ENCODE measurements at regions not wholly inside any gene's neighbourhood (a gene's known extent, or its start where the extent isn't known, plus 50 kb on each side); places are given as distances from the start of the nearest gene placed in this dataset.

DNA sequence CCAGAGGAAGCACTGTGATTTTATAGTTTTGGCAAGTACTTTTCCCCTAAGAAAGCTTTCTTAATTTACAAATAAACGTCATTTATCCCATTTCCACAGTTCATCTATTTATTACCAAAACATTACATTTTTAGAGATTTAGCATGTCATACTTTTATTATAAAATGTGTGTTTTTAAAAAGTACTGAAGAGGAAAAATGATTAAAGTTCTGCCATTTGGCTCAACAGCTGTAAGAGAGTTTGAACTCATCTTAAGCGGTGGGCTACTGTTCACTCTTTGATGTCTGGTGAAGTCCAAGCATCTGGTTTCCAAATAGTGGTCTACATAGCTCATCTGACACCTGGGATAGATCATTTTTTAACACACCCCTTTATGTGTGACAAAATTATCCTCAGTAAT, 51.3 kb upstream of the TANC1 start:
- Histone ChIP-seq H3K4me1 (ENCODE audit: control insufficient read depth, extremely low read depth, insufficient read depth, low read length) (peaks cover 6% of the 10 kb centered on the region), H3K4me3 (replicated peaks in 1 of 3; ENCODE audit: insufficient read depth in 1 of 3, low read depth in 1 of 3, low read length in 3 of 3) (no peak overlapping the region), H3K9me3 (replicated peaks; ENCODE audit: control insufficient read depth, insufficient read depth, low read length) (no peaks in the 10 kb centered on the region), H3K36me3 (ENCODE audit: control insufficient read depth in 2 of 2, extremely low read depth in 1 of 2, insufficient read depth in 2 of 2, low read length in 2 of 2) (no peaks in the 10 kb centered on the region), H2AFZ (ENCODE audit: low read depth, low read length) (no peak overlapping the region), H3K27ac (ENCODE audit: insufficient read depth, low read depth, low read length) (no peak overlapping the region), H3K9ac (replicated peaks; ENCODE audit: extremely low read depth, insufficient read depth, low read length) (no peak overlapping the region), H3K9me1 (replicated peaks; ENCODE audit: control insufficient read depth, extremely low read depth, insufficient read depth, low read length) (no peaks in the 10 kb centered on the region), H3K27me3 (ENCODE audit: control insufficient read depth in 2 of 2, insufficient read depth in 2 of 2, low read length in 2 of 2) (no peaks in the 10 kb centered on the region), H3K79me2 (ENCODE audit: control insufficient read depth, insufficient read depth, low read length) (no peaks in the 10 kb centered on the region), H4K20me1 (replicated peaks; ENCODE audit: control insufficient read depth, extremely low read depth, insufficient read depth, low read length) (no peaks in the 10 kb centered on the region), H3K4me2 (ENCODE audit: insufficient read depth, low read length) (no peak overlapping the region)
- dilution Hi-C loops (cut with MboI; ENCODE audit: extremely low pct_ligation_motif_present, low sequenced_read_pairs), result no loop called here
- TF ChIP-seq MYC (IDR thresholded peaks at IDR 0.05; ENCODE audit: low read depth, low read length) (no peak), POLR2A (IDR thresholded peaks at IDR 0.05; ENCODE audit: low read depth, low read length) (no peak), FOS (IDR thresholded peaks at IDR 0.05; ENCODE audit: borderline replicate concordance, insufficient read depth, low read length) (no peak), JUN (IDR thresholded peaks at IDR 0.05; ENCODE audit: borderline replicate concordance, insufficient read depth, insufficient read length, low read depth) (no peak), GATA2 (IDR thresholded peaks at IDR 0.05; ENCODE audit: insufficient read depth, insufficient read length, low read depth, low read length) (no peak), POLR2AphosphoS5 (IDR thresholded peaks at IDR 0.05; ENCODE audit: insufficient read depth, low read depth, low read length) (no peak), EZH2 (IDR thresholded peaks at IDR 0.05; ENCODE audit: borderline replicate concordance, low read depth, low read length, severe bottlenecking) (no peak)
- TF ChIP-seq, protein P1, sequence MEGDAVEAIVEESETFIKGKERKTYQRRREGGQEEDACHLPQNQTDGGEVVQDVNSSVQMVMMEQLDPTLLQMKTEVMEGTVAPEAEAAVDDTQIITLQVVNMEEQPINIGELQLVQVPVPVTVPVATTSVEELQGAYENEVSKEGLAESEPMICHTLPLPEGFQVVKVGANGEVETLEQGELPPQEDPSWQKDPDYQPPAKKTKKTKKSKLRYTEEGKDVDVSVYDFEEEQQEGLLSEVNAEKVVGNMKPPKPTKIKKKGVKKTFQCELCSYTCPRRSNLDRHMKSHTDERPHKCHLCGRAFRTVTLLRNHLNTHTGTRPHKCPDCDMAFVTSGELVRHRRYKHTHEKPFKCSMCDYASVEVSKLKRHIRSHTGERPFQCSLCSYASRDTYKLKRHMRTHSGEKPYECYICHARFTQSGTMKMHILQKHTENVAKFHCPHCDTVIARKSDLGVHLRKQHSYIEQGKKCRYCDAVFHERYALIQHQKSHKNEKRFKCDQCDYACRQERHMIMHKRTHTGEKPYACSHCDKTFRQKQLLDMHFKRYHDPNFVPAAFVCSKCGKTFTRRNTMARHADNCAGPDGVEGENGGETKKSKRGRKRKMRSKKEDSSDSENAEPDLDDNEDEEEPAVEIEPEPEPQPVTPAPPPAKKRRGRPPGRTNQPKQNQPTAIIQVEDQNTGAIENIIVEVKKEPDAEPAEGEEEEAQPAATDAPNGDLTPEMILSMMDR (IDR thresholded peaks at IDR 0.05; ENCODE audit: extremely low read depth in 1 of 2, insufficient read depth in 1 of 2, low read depth in 1 of 2, low read length in 2 of 2), result no peak
- TF ChIP-seq, protein P2, sequence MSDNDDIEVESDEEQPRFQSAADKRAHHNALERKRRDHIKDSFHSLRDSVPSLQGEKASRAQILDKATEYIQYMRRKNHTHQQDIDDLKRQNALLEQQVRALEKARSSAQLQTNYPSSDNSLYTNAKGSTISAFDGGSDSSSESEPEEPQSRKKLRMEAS (IDR thresholded peaks at IDR 0.05; ENCODE audit: insufficient read depth, insufficient read length), result no peak
- intact Hi-C loops (cut with micrococcal nuclease), result no loop called here
- no peak for DNase-seq (ENCODE audit: low read depth, low spot score)
- ChIA-PET CTCF (interaction anchor here (0.7 to 1.4 kb wide), 3 partner anchors 8 to 202 kb away, joined by 3 to 4 read pairs (median 3); no protein-coding TSS in a partner anchor), POLR2A (interaction anchor here (0.6 kb wide), 1 partner anchor 352 kb away, joined by 7 read pairs; no protein-coding TSS in a partner anchor)
- no peak for FAIRE-seq
- BruUV-seq (replicated peaks), result no TSS peak

Data from endothelial cell of umbilical vein (primary cell).